NCI-H2196 (cell line): ENCODE measurements at regions not wholly inside any gene's neighbourhood (a gene's known extent, or its start where the extent isn't known, plus 50 kb on each side); places are given as distances from the start of the nearest gene placed in this dataset.
"Not testable (repeated sequence)": the region's sequence is repeated elsewhere in the genome, so short reads cannot be mapped to it uniquely, and the experiment has no call there.

ENCODE experiments used
- DNase-seq: peaks from one replicate; lab custom pipeline; 2025; ENCODE audit not compliant: unreplicated experiment; lab: John Stamatoyannopoulos, UW

GRCh38 chr10:109215291-109216075, 707.8 kb downstream of the XPNPEP1 start:
- DNase-seq, result no peak

DNA sequence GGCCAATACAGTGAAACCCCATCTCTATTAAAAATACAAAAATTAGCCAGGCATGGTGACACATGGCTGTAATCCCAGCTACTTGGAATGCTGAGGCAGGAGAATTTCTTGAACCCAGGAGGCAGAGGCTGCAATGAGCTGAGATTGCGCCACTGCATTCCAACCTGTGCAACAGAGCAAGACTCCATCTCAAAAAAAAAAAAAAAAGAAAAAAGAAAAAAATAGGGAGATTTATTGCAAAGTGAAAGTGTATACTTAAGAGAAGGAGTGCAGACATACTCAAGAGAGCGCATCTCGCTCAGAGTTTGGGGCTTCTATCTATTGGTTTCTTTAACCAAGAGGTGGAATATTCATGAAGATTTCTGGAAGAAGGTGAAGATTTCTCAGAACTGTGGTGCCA, 708.4 kb downstream of the XPNPEP1 start:
- not testable (repeated sequence) for DNase-seq

GRCh38 chr10:109207361-109207760, 716.0 kb downstream of the XPNPEP1 start:
- no peak for DNase-seq

DNA sequence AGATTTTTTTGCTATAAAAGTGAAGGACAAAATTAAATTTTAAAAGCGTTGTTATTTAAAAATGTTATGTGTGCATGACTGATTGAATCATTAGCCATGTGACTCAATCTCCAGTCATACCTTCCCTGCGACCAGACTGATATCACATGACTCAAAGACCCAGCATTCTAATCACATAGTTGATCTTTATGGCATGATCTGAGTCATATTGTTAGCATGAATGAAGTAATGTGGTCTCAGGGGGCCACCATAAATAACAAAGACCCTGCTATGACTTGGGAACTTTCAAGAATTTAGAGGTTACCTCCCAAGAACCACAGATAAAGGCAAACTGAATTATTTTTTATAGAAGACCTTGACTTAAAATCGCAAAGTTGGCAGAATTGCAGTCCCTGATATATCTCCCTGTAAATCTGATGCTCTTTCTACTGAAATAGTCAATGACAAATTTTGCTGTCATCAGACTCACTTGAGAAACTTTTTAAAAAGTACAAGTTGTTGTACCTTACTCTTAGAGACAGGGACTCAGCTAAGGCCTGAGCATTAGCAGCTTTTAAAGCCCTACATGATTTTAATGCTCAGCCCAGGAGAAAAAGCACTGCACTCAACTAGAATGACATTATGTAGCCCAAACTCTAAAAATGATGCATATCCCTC, 717.3 kb downstream of the XPNPEP1 start:
- DNase-seq, result no peak

DNA sequence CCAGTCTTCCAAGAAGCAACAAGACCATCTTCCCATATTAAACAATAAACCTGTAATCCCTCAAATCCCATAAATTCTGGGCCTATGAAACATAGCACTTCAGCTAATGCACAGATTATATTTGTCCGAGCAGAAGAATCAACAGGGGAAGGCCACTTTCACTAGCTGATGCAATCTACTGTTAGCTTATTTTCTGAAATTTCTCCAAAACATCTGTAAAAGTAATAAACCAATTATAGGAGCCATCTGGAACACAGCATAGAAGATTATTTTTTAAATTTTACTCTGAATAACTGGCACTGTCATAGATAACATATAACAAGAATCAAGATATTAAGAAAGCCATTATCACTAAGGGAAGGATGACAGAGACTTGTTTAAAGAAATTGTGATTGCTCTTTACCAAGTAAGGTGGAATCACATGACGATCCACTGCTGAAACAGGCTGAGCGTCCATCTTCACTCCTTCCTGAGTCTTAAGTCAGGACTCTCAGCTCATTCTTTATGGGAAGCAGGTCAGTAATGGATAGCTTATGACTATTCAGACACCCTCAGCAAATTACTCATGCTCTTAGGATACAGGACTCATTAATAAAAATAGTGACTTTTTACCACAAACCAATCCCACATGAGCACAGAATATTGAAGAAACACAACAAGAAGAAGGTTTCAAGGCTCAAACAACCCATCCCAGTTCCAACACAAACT, 719.5 kb downstream of the XPNPEP1 start:
- no peak for DNase-seq

DNA sequence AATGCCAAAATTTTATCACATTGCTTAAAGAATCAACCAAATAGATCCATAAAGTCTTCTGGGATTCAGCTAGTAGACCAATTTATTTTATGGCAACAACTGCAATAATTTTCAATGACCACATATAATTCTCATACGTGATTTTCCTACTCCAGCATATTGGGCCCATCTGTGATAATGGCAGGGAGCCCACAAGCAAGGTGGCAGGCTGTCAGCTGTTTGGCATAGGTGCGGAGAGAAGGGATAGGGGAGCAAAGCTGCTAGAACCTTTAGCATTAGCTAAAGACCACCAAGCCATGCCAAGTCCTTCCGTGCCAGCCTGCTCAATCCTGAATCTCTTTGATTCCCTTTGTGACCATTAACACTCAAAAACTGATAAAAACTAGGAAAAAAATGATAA, 721.2 kb downstream of the XPNPEP1 start:
- DNase-seq, result no peak

GRCh38 chr10:109200646-109201045, 722.7 kb downstream of the XPNPEP1 start:
- DNase-seq, result no peak

DNA sequence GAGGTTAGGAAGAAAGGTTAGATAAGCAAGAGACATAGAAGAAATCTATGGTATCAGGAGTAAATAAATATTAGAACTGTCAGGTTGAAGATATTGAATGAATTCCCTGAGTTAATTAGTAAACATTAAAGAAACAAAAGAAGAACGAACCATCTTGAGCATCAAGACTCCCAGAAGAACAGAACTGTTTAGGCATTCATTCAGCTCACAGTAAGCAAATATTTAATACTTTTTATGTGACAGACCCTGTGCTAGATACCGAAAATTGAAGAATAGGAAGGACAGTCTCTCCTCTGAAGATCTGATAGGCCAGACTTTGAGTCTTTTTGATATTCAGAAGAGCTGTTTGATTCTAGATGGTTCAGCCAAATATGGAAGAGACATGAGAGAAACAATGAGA, 731.5 kb downstream of the XPNPEP1 start:
- DNase-seq, result no peak

DNA sequence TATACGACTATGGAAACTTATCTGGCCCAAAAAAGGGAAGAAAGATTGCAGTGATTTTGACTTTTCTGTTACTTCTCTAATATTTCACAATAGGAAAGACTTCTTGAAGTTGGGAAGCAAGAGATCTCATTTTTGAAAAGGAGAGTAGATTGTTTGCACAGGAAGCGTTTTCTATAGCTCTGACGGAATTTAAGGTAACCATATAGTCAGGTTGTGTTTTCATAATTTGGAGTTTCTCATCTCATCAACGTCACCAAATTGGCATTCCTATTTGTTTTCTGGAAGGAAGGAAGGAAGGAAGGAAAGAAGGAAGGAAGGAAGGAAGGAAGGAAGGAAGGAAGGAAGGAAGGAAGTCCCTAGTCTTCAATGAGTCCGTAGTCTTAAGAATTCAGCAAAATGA, 732.0 kb downstream of the XPNPEP1 start:
- DNase-seq, result no peak

GRCh38 chr10:109187677-109188076, 735.6 kb downstream of the XPNPEP1 start:
- no peak for DNase-seq

DNA sequence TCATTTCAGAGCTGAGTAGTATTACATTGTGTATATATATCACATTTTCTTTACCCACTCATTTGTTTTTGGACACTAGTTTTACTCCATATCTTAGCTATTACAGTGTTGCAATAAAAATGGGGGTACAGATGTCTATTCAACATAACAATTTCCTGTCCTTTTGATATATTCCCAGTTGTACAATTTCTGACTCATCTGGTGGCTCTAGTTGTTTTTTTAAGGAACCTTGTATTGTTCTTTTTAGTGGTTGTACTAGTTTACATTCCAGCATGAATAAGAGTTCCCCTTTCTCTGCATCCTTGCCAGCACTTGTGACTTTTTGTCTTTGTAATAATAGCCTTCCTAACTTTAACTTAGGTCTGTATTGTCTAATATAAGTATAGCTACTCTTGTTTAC, 739.9 kb downstream of the XPNPEP1 start:
- DNase-seq, result no peak

DNA sequence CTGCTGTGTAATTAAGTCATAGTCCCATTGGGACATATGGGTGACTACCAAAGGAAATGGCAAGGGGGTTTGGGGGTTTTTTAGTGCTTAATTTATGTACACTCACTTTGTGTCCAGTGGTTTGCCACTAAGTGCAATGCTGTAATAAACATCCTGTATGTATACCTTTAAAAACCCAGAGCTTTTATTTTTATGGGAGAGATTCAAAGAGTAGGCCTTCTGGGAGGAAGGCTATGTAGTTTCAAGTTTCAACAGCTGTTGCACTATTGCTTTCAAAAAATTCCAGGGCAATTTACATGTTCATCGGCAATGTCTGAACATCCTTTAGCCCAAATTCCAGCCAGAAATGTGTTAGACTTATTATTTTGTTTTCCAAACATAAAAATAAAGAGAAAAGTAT, 744.7 kb downstream of the XPNPEP1 start:
- DNase-seq, result no peak

DNA sequence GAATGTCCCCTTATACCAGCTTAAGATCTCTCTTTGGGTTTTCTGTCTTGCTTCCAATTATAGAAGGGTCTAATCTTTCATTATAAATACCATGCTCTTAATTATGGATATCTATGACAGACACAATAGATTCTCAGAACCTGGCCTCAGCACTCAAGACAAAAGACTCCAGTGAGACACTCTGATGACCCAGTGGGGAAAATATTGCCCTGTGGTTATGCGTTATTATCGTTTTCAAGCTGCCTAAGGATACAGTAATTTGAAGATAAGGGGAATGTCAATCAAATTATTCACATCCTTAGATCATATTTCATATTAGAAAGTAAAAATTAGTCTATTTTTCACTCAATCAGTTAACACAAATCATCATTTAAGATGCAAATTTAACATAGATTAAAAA, 748.8 kb downstream of the XPNPEP1 start:
- DNase-seq, result no peak

- DNase-seq, result no peak
These were observed 749.4 kb downstream of the XPNPEP1 start for GRCh38 chr10:109173937-109174336.

GRCh38 chr10:109173121-109173520, 750.2 kb downstream of the XPNPEP1 start:
- no peak for DNase-seq

- DNase-seq, result no peak
These were observed 756.4 kb downstream of the XPNPEP1 start for GRCh38 chr10:109166935-109167334.

- DNase-seq, result no peak
These were observed 764.0 kb downstream of the XPNPEP1 start for GRCh38 chr10:109159351-109159750.

DNA sequence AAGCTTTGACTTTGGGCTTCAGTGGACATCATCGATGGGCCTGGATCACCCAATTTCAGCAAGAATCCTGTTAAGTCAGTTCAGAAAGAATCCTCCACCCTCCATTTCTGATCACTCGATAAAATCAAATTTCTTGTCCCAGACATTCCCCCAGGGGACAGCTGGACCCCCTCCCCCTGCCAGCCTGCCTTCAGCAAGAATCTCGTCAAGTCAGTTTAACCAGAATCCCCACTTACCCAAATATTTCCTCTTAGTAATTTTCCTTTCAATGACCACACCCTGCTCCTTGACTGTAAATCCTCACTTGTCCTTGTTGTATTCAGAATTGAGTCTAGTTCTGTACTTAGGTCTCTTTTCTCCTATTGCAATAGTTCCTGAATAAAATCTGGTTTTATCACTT, 766.9 kb downstream of the XPNPEP1 start:
- DNase-seq, result no peak

GRCh38 chr10:109149666-109150350, 773.5 kb downstream of the XPNPEP1 start:
- DNase-seq, result no peak

- DNase-seq, result no peak
These were observed 795.9 kb downstream of the XPNPEP1 start for GRCh38 chr10:109127363-109127762.

GRCh38 chr10:109126541-109126940, 796.8 kb downstream of the XPNPEP1 start:
- DNase-seq, result no peak
